ENCODE measurements at regions not wholly inside any gene's neighbourhood (a gene's known extent, or its start where the extent isn't known, plus 50 kb on each side); places are given as distances from the start of the nearest gene placed in this dataset.

- no peak overlapping the region for H3K27ac ChIP-seq (ENCODE audit: low read depth, low read length)
- H3K4me2 ChIP-seq (ENCODE audit: low read depth, low read length, poor library complexity, severe bottlenecking): no peak overlapping the region
- H2AFZ ChIP-seq (ENCODE audit: low read depth, low read length, severe bottlenecking): no peak overlapping the region
- no peaks in the 10 kb centered on the region for H3K9me2 ChIP-seq (replicated peaks; ENCODE audit: insufficient read depth, low read length)
- no peaks in the 10 kb centered on the region for H3K36me3 ChIP-seq (ENCODE audit: low read length)
- no peak for TF ChIP-seq EZH2phosphoT487 (conservative IDR thresholded peaks at IDR 0.05; ENCODE audit: low read length)
- no peaks in the 10 kb centered on the region for H3K27me3 ChIP-seq (ENCODE audit: low read length)
- H3K9me3 ChIP-seq (ENCODE audit: insufficient read depth, low read length): no peaks in the 10 kb centered on the region
- no peaks in the 10 kb centered on the region for H3K79me2 ChIP-seq (ENCODE audit: insufficient read depth, low read length)
- no peak overlapping the region for H3K9ac ChIP-seq (ENCODE audit: low read length)
- no peaks in the 10 kb centered on the region for H3F3A ChIP-seq (ENCODE audit: insufficient read depth)
- H3K4me3 ChIP-seq (ENCODE audit: insufficient read depth, low read length, poor library complexity, severe bottlenecking): no peak overlapping the region
- no peaks in the 10 kb centered on the region for H4K20me1 ChIP-seq (ENCODE audit: low read depth, low read length)
These were observed 305.6 kb upstream of the NR3C2 start for GRCh38 chr4:148747721-148748268.

- no peak overlapping the region for H3K27ac ChIP-seq (ENCODE audit: low read depth, low read length)
- no peak overlapping the region for H3K4me2 ChIP-seq (ENCODE audit: low read depth, low read length, poor library complexity, severe bottlenecking)
- H3K36me3 ChIP-seq (ENCODE audit: low read length): no peaks in the 10 kb centered on the region
- H4K20me1 ChIP-seq (ENCODE audit: low read depth, low read length): no peaks in the 10 kb centered on the region
- H3K9me2 ChIP-seq (replicated peaks; ENCODE audit: insufficient read depth, low read length): no peaks in the 10 kb centered on the region; the same call in 1 of the 2 replicates
- TF ChIP-seq CTCF (IDR thresholded peaks at IDR 0.05; ENCODE audit: insufficient read depth, low read length, poor library complexity, severe bottlenecking) (no peak), EZH2phosphoT487 (conservative IDR thresholded peaks at IDR 0.05; ENCODE audit: low read length) (no peak)
- no peaks in the 10 kb centered on the region for H3K79me2 ChIP-seq (ENCODE audit: insufficient read depth, low read length)
- no peaks in the 10 kb centered on the region for H3K9me3 ChIP-seq (ENCODE audit: insufficient read depth, low read length)
- H2AFZ ChIP-seq (ENCODE audit: low read depth, low read length, severe bottlenecking): no peak overlapping the region
- H3K27me3 ChIP-seq (ENCODE audit: low read length): no peaks in the 10 kb centered on the region
- no peak overlapping the region for H3K9ac ChIP-seq (ENCODE audit: low read length)
- H3K4me3 ChIP-seq (ENCODE audit: insufficient read depth, low read length, poor library complexity, severe bottlenecking): no peak overlapping the region
- H3F3A ChIP-seq (ENCODE audit: insufficient read depth): no peaks in the 10 kb centered on the region
These were observed 298.5 kb upstream of the NR3C2 start for GRCh38 chr4:148740701-148741100.

GRCh38 chr4:148737061-148737770, 295.0 kb upstream of the NR3C2 start:
- no peak overlapping the region for H3K4me3 ChIP-seq (ENCODE audit: insufficient read depth, low read length, poor library complexity, severe bottlenecking)
- no peaks in the 10 kb centered on the region for H3F3A ChIP-seq (ENCODE audit: insufficient read depth)
- H3K36me3 ChIP-seq (ENCODE audit: low read length): no peaks in the 10 kb centered on the region
- no peak overlapping the region for H3K27ac ChIP-seq (ENCODE audit: low read depth, low read length)
- H3K27me3 ChIP-seq (ENCODE audit: low read length): no peaks in the 10 kb centered on the region
- no peaks in the 10 kb centered on the region for H3K9me3 ChIP-seq (ENCODE audit: insufficient read depth, low read length)
- no peak overlapping the region for H3K4me2 ChIP-seq (ENCODE audit: low read depth, low read length, poor library complexity, severe bottlenecking)
- H2AFZ ChIP-seq (ENCODE audit: low read depth, low read length, severe bottlenecking): no peak overlapping the region
- H3K9me2 ChIP-seq (replicated peaks; ENCODE audit: insufficient read depth, low read length): no peaks in the 10 kb centered on the region; the same call in 1 of the 2 replicates
- no peak overlapping the region for H3K9ac ChIP-seq (ENCODE audit: low read length)
- no peak for TF ChIP-seq EZH2phosphoT487 (conservative IDR thresholded peaks at IDR 0.05; ENCODE audit: low read length)
- TF ChIP-seq CTCF (IDR thresholded peaks at IDR 0.05; ENCODE audit: insufficient read depth, low read length, poor library complexity, severe bottlenecking): no peak
- H4K20me1 ChIP-seq (ENCODE audit: low read depth, low read length): no peaks in the 10 kb centered on the region
- no peaks in the 10 kb centered on the region for H3K79me2 ChIP-seq (ENCODE audit: insufficient read depth, low read length)
